ENCODE measurements at regions not wholly inside any gene's neighbourhood (a gene's known extent, or its start where the extent isn't known, plus 50 kb on each side); places are given as distances from the start of the nearest gene placed in this dataset.
A peak's percentile ranks its signal among the peaks of the same experiment; 100 is the strongest.

DNA sequence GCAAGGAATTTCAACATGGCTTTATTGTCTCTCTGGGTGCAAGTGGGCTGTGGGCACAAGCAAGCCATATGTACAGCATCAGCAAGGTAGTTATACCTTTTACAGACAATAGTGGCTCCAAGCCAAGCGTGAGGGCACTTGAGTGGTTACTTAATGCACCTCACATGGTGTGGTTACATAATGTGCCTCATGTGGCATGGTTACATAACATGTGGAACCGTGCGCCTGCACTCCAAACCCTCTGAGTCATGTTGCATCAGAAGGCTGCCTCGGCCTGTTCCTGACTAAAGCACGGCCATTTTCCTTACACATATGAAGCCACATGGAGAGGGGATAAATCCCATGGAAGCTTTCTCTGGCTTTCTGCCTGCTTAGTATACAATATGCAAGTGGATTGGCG, 150.9 kb downstream of the OSTF1 start (continued):
- TF ChIP-seq, protein P1, sequence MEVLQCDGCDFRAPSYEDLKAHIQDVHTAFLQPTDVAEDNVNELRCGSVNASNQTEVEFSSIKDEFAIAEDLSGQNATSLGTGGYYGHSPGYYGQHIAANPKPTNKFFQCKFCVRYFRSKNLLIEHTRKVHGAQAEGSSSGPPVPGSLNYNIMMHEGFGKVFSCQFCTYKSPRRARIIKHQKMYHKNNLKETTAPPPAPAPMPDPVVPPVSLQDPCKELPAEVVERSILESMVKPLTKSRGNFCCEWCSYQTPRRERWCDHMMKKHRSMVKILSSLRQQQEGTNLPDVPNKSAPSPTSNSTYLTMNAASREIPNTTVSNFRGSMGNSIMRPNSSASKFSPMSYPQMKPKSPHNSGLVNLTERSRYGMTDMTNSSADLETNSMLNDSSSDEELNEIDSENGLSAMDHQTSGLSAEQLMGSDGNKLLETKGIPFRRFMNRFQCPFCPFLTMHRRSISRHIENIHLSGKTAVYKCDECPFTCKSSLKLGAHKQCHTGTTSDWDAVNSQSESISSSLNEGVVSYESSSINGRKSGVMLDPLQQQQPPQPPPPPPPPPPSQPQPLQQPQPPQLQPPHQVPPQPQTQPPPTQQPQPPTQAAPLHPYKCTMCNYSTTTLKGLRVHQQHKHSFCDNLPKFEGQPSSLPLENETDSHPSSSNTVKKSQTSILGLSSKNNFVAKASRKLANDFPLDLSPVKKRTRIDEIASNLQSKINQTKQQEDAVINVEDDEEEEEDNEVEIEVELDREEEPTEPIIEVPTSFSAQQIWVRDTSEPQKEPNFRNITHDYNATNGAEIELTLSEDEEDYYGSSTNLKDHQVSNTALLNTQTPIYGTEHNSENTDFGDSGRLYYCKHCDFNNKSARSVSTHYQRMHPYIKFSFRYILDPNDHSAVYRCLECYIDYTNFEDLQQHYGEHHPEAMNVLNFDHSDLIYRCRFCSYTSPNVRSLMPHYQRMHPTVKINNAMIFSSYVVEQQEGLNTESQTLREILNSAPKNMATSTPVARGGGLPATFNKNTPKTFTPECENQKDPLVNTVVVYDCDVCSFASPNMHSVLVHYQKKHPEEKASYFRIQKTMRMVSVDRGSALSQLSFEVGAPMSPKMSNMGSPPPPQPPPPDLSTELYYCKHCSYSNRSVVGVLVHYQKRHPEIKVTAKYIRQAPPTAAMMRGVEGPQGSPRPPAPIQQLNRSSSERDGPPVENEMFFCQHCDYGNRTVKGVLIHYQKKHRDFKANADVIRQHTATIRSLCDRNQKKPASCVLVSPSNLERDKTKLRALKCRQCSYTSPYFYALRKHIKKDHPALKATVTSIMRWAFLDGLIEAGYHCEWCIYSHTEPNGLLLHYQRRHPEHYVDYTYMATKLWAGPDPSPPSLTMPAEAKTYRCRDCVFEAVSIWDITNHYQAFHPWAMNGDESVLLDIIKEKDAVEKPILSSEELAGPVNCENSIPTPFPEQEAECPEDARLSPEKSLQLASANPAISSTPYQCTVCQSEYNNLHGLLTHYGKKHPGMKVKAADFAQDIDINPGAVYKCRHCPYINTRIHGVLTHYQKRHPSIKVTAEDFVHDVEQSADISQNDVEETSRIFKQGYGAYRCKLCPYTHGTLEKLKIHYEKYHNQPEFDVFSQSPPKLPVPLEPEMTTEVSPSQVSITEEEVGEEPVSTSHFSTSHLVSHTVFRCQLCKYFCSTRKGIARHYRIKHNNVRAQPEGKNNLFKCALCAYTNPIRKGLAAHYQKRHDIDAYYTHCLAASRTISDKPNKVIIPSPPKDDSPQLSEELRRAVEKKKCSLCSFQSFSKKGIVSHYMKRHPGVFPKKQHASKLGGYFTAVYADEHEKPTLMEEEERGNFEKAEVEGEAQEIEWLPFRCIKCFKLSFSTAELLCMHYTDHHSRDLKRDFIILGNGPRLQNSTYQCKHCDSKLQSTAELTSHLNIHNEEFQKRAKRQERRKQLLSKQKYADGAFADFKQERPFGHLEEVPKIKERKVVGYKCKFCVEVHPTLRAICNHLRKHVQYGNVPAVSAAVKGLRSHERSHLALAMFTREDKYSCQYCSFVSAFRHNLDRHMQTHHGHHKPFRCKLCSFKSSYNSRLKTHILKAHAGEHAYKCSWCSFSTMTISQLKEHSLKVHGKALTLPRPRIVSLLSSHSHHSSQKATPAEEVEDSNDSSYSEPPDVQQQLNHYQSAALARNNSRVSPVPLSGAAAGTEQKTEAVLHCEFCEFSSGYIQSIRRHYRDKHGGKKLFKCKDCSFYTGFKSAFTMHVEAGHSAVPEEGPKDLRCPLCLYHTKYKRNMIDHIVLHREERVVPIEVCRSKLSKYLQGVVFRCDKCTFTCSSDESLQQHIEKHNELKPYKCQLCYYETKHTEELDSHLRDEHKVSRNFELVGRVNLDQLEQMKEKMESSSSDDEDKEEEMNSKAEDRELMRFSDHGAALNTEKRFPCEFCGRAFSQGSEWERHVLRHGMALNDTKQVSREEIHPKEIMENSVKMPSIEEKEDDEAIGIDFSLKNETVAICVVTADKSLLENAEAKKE (CRISPR knock-in tag; IDR thresholded peaks at IDR 0.05), result no peak

DNA sequence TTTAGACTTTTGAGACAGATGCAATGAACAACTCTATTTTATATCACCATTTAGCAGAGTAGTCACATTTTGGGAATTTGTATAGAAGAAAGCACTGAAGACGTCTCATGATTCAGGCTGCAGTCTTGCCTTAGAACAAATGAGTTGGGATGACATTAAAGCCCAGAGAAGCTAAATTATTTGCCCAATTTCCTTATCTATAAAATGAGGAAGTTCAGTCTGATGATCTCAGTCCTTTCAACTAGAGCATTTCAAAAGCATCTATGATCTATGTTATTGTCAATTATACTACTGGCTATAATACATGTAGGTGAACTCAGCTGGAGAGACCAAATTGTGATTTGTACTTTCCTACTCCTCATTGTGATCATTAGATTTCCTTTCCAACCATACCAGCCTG, 154.1 kb downstream of the OSTF1 start:
- Histone ChIP-seq H3K4me3 (no peak overlapping the region), H3K79me2 (replicated peaks; ENCODE audit: insufficient read depth) (no peaks in the 10 kb centered on the region), H3K27me3 (ENCODE audit: insufficient read depth) (no peaks in the 10 kb centered on the region), H4K20me1 (replicated peaks; ENCODE audit: insufficient read depth) (no peaks in the 10 kb centered on the region), H3K4me1 (ENCODE audit: insufficient read depth) (no peaks in the 10 kb centered on the region), H3F3A (replicated peaks; ENCODE audit: low read depth) (no peaks in the 10 kb centered on the region), H3K4me2 (no peak overlapping the region), H2AFZ (0 out of 2 replicates have a peak overlapping the region, but pooled peaks have one; percentile 32), H3K36me3 (ENCODE audit: insufficient read depth) (no peaks in the 10 kb centered on the region), H3K27ac (ENCODE audit: low read depth) (no peak overlapping the region), H3K9me2 (ENCODE audit: insufficient read depth) (0 out of 2 replicates have a peak, but pooled peaks cover 8% of the 10 kb centered on the region)
- no peak overlapping the region for H3K27ac Mint-ChIP-seq
- peaks cover 29% of the 10 kb centered on the region for H3K9me3 Mint-ChIP-seq
- no peaks in the 10 kb centered on the region for H3K27me3 Mint-ChIP-seq (ENCODE audit: insufficient read depth, low read depth, poor library complexity)
- H3K36me3 Mint-ChIP-seq (ENCODE audit: low read depth), result peaks cover 22% of the 10 kb centered on the region
- no peak overlapping the region for H3K4me3 Mint-ChIP-seq
- H3K4me1 Mint-ChIP-seq, result no peaks in the 10 kb centered on the region
- DNase-seq (ENCODE audit: low spot score), result no peak
- no peak for ATAC-seq
- TF ChIP-seq ZNF114 (CRISPR knock-in tag; IDR thresholded peaks at IDR 0.05) (no peak), NANOG (IDR thresholded peaks at IDR 0.05; ENCODE audit: borderline replicate concordance) (no peak), EZH2 (IDR thresholded peaks at IDR 0.05; ENCODE audit: low read depth, unreplicated experiment) (no peak), ZNF331 (CRISPR knock-in tag; IDR thresholded peaks at IDR 0.05; ENCODE audit: low read depth) (no peak), STAT1 (IDR thresholded peaks at IDR 0.05; ENCODE audit: unreplicated experiment) (no peak)
- TF ChIP-seq, protein P2, sequence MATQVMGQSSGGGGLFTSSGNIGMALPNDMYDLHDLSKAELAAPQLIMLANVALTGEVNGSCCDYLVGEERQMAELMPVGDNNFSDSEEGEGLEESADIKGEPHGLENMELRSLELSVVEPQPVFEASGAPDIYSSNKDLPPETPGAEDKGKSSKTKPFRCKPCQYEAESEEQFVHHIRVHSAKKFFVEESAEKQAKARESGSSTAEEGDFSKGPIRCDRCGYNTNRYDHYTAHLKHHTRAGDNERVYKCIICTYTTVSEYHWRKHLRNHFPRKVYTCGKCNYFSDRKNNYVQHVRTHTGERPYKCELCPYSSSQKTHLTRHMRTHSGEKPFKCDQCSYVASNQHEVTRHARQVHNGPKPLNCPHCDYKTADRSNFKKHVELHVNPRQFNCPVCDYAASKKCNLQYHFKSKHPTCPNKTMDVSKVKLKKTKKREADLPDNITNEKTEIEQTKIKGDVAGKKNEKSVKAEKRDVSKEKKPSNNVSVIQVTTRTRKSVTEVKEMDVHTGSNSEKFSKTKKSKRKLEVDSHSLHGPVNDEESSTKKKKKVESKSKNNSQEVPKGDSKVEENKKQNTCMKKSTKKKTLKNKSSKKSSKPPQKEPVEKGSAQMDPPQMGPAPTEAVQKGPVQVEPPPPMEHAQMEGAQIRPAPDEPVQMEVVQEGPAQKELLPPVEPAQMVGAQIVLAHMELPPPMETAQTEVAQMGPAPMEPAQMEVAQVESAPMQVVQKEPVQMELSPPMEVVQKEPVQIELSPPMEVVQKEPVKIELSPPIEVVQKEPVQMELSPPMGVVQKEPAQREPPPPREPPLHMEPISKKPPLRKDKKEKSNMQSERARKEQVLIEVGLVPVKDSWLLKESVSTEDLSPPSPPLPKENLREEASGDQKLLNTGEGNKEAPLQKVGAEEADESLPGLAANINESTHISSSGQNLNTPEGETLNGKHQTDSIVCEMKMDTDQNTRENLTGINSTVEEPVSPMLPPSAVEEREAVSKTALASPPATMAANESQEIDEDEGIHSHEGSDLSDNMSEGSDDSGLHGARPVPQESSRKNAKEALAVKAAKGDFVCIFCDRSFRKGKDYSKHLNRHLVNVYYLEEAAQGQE (IDR thresholded peaks at IDR 0.05; ENCODE audit: unreplicated experiment), result no peak
- TF ChIP-seq, protein P3, sequence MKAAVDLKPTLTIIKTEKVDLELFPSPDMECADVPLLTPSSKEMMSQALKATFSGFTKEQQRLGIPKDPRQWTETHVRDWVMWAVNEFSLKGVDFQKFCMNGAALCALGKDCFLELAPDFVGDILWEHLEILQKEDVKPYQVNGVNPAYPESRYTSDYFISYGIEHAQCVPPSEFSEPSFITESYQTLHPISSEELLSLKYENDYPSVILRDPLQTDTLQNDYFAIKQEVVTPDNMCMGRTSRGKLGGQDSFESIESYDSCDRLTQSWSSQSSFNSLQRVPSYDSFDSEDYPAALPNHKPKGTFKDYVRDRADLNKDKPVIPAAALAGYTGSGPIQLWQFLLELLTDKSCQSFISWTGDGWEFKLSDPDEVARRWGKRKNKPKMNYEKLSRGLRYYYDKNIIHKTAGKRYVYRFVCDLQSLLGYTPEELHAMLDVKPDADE (IDR thresholded peaks at IDR 0.05), result no peak
- TF ChIP-seq, protein P4, sequence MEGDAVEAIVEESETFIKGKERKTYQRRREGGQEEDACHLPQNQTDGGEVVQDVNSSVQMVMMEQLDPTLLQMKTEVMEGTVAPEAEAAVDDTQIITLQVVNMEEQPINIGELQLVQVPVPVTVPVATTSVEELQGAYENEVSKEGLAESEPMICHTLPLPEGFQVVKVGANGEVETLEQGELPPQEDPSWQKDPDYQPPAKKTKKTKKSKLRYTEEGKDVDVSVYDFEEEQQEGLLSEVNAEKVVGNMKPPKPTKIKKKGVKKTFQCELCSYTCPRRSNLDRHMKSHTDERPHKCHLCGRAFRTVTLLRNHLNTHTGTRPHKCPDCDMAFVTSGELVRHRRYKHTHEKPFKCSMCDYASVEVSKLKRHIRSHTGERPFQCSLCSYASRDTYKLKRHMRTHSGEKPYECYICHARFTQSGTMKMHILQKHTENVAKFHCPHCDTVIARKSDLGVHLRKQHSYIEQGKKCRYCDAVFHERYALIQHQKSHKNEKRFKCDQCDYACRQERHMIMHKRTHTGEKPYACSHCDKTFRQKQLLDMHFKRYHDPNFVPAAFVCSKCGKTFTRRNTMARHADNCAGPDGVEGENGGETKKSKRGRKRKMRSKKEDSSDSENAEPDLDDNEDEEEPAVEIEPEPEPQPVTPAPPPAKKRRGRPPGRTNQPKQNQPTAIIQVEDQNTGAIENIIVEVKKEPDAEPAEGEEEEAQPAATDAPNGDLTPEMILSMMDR (conservative IDR thresholded peaks at IDR 0.05; ENCODE audit: low read depth in 2 of 2), result no peak
